Astrocyte (in vitro differentiated cells and primary cell): ENCODE measurements at regions not wholly inside any gene's neighbourhood (a gene's known extent, or its start where the extent isn't known, plus 50 kb on each side); places are given as distances from the start of the nearest gene placed in this dataset.

Experiments
- DNase-seq: peaks from one replicate; pipeline ENCODE4 v3.0.0-alpha.2; 2010; ENCODE audit warnings: low read depth
- FAIRE-seq: peaks from 2 replicates; lab custom pipeline; 2011; peaks lifted over from hg19 to GRCh38; lab: Jason Lieb, UNC
- H2AFZ ChIP-seq: 2 replicates; pipeline ENCODE4 v1.6.0; 2012; ENCODE audit warnings: low read depth, low read length, inconsistent platforms
- H3K27ac ChIP-seq: 2 replicates; pipeline ENCODE4 v1.5.1; 2011; ENCODE audit warnings: low read depth, low read length, inconsistent platforms
- H3K27me3 ChIP-seq: 2 replicates; pipeline ENCODE4 v1.6.0; 2011; ENCODE audit warnings: low read length, inconsistent platforms; ENCODE audit not compliant: insufficient read depth
- H3K36me3 ChIP-seq: 2 replicates; pipeline ENCODE4 v1.5.1; 2011; ENCODE audit warnings: low read length, inconsistent platforms; ENCODE audit not compliant: insufficient read depth
- H3K4me1 ChIP-seq: 2 replicates; pipeline ENCODE4 v1.5.1; 2011; ENCODE audit warnings: low read length, inconsistent platforms; ENCODE audit not compliant: insufficient read depth
- H3K4me2 ChIP-seq: 2 replicates; pipeline ENCODE4 v1.6.0; 2012; ENCODE audit warnings: low read length, inconsistent platforms
- H3K4me3 ChIP-seq: 2 replicates; pipeline ENCODE4 v1.5.1; 2011; ENCODE audit warnings: low read depth, mild to moderate bottlenecking, low read length, inconsistent platforms; ENCODE audit not compliant: insufficient read depth
- H3K79me2 ChIP-seq: 2 replicates; pipeline ENCODE4 v1.6.0; 2012; ENCODE audit warnings: mild to moderate bottlenecking, low read length, inconsistent platforms; ENCODE audit not compliant: insufficient read depth
- H3K9ac ChIP-seq: 2 replicates; pipeline ENCODE4 v1.6.0; 2012; ENCODE audit warnings: mild to moderate bottlenecking, low read length, inconsistent platforms
- H3K9me3 ChIP-seq: 2 replicates; pipeline ENCODE4 v1.5.1; 2012; ENCODE audit warnings: low read depth, mild to moderate bottlenecking, low read length, inconsistent platforms; ENCODE audit not compliant: insufficient read depth
- H4K20me1 ChIP-seq: 2 replicates; pipeline ENCODE4 v1.6.0; 2012; ENCODE audit warnings: low read length, inconsistent platforms; ENCODE audit not compliant: insufficient read depth
- H3K27ac Mint-ChIP-seq: one replicate; pipeline ENCODE4 v1.8.0; 2021; ENCODE audit warnings: mild to moderate bottlenecking, mixed read lengths; ENCODE audit not compliant: unreplicated experiment
- H3K27me3 Mint-ChIP-seq: one replicate; pipeline ENCODE4 v1.8.0; 2021; ENCODE audit warnings: low read depth, mixed read lengths; ENCODE audit not compliant: unreplicated experiment
- H3K36me3 Mint-ChIP-seq: one replicate; pipeline ENCODE4 v1.8.0; 2021; ENCODE audit warnings: low read depth, mixed read lengths; ENCODE audit not compliant: unreplicated experiment
- H3K4me1 Mint-ChIP-seq: one replicate; pipeline ENCODE4 v1.8.0; 2021; ENCODE audit warnings: low read depth, mixed read lengths; ENCODE audit not compliant: unreplicated experiment
- H3K4me3 Mint-ChIP-seq: one replicate; pipeline ENCODE4 v1.8.0; 2021; ENCODE audit warnings: mild to moderate bottlenecking, moderate library complexity, mixed read lengths; ENCODE audit not compliant: unreplicated experiment
- H3K9me3 Mint-ChIP-seq: one replicate; pipeline ENCODE4 v1.8.0; 2021; ENCODE audit warnings: mild to moderate bottlenecking, mixed read lengths; ENCODE audit not compliant: unreplicated experiment
- EZH2 ChIP-seq: IDR thresholded peaks from 2 replicates; pipeline ENCODE4 v1.6.1; 2012; ENCODE audit warnings: mild to moderate bottlenecking, low read length, inconsistent platforms; ENCODE audit not compliant: insufficient read depth
- TF ChIP-seq, protein P1 (sequence below): IDR thresholded peaks from 2 replicates; pipeline ENCODE4 v1.5.1; 2011; ENCODE audit warnings: low read depth, mild to moderate bottlenecking, inconsistent platforms, low read length, moderate library complexity; ENCODE audit not compliant: insufficient read depth

DNA sequence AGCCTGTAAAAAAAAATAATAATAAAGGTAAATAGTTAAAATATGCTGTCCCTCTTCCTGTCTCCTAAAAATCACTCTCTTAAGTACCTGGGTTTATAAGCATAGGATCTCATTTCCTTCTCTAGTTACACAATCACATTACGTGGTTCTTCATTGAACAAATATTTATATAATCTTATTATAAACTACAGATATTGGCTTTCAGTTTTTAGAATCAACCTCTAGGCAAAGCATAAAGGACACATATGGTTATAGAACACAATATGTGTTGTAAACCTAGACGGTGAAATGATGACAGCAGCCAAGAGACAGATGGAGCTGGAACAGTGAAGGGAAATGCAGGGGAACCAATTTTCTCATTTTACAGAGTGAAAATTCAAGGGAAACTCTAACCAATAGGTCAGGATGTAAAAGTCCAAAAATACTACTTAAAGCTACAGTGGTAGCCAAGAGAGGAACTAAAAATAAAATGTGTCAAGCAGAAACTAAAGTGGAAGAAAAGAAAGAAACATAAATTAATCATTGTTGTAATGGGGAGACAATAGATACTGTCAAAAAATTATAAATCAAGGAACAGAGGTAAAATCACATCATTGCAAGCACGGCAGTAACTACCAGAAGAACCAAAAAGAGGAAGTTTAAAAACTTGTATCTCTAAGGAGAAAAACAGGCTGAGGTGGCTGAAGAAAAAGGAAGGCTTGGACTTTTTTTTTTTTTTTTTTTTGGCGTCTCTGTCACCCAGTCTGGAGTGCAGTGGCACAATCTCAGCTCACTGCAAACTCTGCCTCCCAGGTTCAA lies 82.8 kb upstream of the CDYL start:
- H3K9me3 ChIP-seq, result no peaks in the 10 kb centered on the region
- H3K27ac ChIP-seq, result no peak overlapping the region
- no peak for TF ChIP-seq EZH2
- TF ChIP-seq, protein P1, sequence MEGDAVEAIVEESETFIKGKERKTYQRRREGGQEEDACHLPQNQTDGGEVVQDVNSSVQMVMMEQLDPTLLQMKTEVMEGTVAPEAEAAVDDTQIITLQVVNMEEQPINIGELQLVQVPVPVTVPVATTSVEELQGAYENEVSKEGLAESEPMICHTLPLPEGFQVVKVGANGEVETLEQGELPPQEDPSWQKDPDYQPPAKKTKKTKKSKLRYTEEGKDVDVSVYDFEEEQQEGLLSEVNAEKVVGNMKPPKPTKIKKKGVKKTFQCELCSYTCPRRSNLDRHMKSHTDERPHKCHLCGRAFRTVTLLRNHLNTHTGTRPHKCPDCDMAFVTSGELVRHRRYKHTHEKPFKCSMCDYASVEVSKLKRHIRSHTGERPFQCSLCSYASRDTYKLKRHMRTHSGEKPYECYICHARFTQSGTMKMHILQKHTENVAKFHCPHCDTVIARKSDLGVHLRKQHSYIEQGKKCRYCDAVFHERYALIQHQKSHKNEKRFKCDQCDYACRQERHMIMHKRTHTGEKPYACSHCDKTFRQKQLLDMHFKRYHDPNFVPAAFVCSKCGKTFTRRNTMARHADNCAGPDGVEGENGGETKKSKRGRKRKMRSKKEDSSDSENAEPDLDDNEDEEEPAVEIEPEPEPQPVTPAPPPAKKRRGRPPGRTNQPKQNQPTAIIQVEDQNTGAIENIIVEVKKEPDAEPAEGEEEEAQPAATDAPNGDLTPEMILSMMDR, result no peak
- no peaks in the 10 kb centered on the region for H4K20me1 ChIP-seq
- H3K9me3 Mint-ChIP-seq, result peaks cover 5% of the 10 kb centered on the region
- H3K36me3 Mint-ChIP-seq, result peaks cover 3% of the 10 kb centered on the region
- no peaks in the 10 kb centered on the region for H3K79me2 ChIP-seq
- H3K9ac ChIP-seq, result no peak overlapping the region
- peaks cover 5% of the 10 kb centered on the region for H3K4me1 ChIP-seq
- no peak overlapping the region for H3K4me3 ChIP-seq
- peaks cover 2% of the 10 kb centered on the region for H3K27me3 Mint-ChIP-seq
- FAIRE-seq, result no peak
- H3K4me2 ChIP-seq, result no peak overlapping the region
- peaks cover 2% of the 10 kb centered on the region for H3K4me1 Mint-ChIP-seq
- H3K36me3 ChIP-seq, result no peaks in the 10 kb centered on the region
- no peak overlapping the region for H3K4me3 Mint-ChIP-seq
- DNase-seq, result no peak
- no peaks in the 10 kb centered on the region for H3K27me3 ChIP-seq
- no peak overlapping the region for H2AFZ ChIP-seq
- no peak overlapping the region for H3K27ac Mint-ChIP-seq

DNA sequence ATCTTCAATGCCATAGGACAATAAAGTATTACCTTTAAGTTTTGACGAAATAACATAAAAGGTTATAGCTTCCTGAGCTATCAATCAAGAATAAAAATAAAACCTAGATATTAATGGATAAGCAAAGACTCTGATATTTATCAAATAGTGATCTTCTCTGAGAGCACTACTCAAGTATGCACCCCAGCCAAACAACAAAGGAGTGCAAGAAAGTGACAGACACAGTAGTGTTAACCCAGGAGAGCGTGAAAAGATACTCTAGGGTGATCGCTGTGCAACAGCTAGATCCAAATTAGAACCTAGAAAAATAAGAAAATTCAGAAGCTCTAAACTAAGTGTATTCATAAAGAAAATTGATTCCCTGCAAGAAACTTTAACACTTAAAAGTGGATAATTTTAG lies 83.5 kb upstream of the CDYL start:
- Histone ChIP-seq H2AFZ (no peak overlapping the region), H3K36me3 (no peaks in the 10 kb centered on the region), H3K4me3 (no peak overlapping the region), H3K27ac (no peak overlapping the region), H3K9ac (no peak overlapping the region), H4K20me1 (no peaks in the 10 kb centered on the region), H3K4me1 (peaks cover 6% of the 10 kb centered on the region), H3K4me2 (no peak overlapping the region), H3K79me2 (no peaks in the 10 kb centered on the region), H3K27me3 (no peaks in the 10 kb centered on the region), H3K9me3 (no peaks in the 10 kb centered on the region)
- H3K27me3 Mint-ChIP-seq, result peaks cover 2% of the 10 kb centered on the region
- peaks cover 9% of the 10 kb centered on the region for H3K4me1 Mint-ChIP-seq
- no peak overlapping the region for H3K4me3 Mint-ChIP-seq
- peaks cover 3% of the 10 kb centered on the region for H3K36me3 Mint-ChIP-seq
- FAIRE-seq (no peak), DNase-seq (no peak)
- H3K27ac Mint-ChIP-seq, result no peak overlapping the region
- peaks cover 5% of the 10 kb centered on the region for H3K9me3 Mint-ChIP-seq
- TF ChIP-seq, protein P1, result no peak
- TF ChIP-seq EZH2, result no peak
